ENCODE measurements at regions not wholly inside any gene's neighbourhood (a gene's known extent, or its start where the extent isn't known, plus 50 kb on each side); places are given as distances from the start of the nearest gene placed in this dataset.

DNA sequence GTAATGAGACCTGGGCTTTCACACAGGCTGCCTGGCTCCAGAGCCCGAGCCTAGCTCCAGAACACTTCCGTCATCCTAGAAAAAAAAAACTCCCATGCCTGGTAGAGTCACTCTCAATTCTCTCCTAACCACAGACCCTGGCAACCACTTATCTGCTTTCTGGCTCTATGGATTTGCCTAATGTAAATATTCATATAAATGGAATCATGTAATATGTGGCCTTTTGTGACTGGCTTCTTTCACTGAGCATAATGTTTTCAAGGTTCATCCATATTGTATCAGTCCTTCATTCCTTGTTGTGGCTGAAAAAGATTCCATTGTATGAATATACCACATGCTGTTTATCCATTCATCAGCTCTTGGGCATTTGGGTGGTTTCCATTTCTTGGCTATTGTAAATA is 167.7 kb upstream of the MKLN1 start:
- H3K4me3 Mint-ChIP-seq, result no peak overlapping the region
- no peaks in the 10 kb centered on the region for H3K4me1 Mint-ChIP-seq
- no peaks in the 10 kb centered on the region for H3K36me3 Mint-ChIP-seq
- H3K27ac Mint-ChIP-seq, result no peak overlapping the region
- DNase-seq (ENCODE audit: low spot score in 2 of 2), result no peak
- no peak for ATAC-seq
- no peaks in the 10 kb centered on the region for H3K9me3 Mint-ChIP-seq

DNA sequence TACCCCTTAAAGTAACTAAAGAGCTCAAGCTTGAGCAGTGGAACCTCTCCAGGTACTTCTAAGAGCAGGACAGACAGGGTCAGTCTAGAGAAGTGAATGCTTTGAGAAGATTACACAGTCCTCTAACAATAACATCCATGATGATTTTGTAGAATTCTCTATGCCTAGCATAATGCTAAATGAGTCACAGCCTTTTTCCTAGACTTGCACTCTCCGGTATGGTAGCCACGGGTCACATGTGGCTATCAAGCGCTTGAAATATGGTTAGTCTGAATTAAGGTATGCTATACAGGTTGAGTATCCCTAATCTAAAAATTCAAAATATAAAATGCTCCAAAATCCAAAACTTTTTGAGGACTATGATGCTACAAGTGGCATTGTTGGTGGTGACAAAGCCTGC is 166.6 kb upstream of the MKLN1 start:
- Mint-ChIP-seq H3K4me1 (no peaks in the 10 kb centered on the region), H3K9me3 (no peaks in the 10 kb centered on the region), H3K36me3 (no peaks in the 10 kb centered on the region), H3K4me3 (no peak overlapping the region), H3K27ac (no peak overlapping the region)
- DNase-seq (ENCODE audit: low spot score in 2 of 2), result no peak
- no peak for ATAC-seq

DNA sequence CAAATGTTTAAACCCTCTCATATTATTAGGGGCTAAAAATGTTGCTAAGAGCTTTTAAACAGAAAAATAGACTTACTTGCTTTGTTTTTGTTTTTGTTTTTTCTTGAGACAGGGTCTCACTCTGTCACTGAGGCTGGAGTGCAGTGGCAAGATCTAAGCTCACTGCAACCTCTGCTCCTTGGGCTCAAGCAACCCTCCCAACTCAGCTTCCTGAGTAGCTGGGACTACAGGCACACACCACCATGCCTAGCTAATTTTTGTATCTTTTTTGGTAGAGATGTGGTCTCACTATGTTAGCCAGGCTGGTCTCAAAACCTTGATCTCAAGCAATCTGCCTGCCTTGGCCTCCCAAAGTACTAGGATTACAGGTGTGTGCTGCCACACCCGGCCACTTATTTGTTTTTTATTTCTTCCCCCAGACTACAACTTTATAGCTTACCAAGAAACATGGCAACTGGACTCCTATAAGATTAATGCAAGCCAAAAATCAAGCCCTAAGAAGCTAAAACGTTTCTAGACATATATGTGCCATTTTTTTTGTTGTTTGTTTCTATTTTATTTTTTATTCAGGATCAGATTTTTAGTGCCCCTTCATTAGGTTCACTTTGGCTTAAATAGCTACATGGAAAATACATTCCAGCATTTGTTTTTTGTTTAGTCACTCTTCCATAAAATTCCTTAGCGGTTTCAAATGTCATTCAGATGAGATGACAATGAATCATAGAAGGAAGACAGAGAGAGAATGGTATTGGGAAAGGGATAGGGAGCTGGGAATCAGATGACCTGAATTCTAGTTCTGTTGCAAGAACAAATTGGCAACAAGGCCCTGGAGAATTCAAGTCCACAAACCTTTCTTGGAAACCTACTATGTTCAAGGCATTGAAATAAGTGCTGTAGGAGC is 163.4 kb upstream of the MKLN1 start:
- Mint-ChIP-seq H3K36me3 (no peaks in the 10 kb centered on the region), H3K4me3 (no peak overlapping the region), H3K9me3 (no peaks in the 10 kb centered on the region), H3K4me1 (no peaks in the 10 kb centered on the region), H3K27ac (no peak overlapping the region)
- no peak for DNase-seq (ENCODE audit: low spot score in 2 of 2)
- ATAC-seq, result no peak

DNA sequence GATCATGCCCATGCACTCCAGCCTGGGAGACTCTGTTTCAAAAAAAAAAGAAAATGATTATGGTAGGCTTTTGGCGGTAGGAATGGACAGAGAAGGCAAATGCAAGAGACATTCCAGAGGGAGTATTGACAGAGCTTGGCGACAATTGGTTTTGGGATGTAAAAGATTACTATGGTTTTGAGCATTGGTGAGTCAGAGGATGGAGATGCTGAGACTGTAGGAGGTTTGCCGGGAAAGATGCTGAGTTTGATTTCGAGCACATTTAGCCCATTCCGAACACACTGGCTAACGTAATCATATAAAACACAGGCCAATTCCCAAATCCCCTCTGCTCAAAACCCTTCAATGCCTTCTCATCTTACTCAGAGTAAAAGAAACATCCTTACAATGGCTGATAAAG is 161.6 kb upstream of the MKLN1 start:
- DNase-seq (ENCODE audit: low spot score in 2 of 2) (no peak), ATAC-seq (no peak)
- Mint-ChIP-seq H3K36me3 (no peaks in the 10 kb centered on the region), H3K4me1 (no peaks in the 10 kb centered on the region), H3K9me3 (no peaks in the 10 kb centered on the region), H3K27ac (no peak overlapping the region), H3K4me3 (no peak overlapping the region)

DNA sequence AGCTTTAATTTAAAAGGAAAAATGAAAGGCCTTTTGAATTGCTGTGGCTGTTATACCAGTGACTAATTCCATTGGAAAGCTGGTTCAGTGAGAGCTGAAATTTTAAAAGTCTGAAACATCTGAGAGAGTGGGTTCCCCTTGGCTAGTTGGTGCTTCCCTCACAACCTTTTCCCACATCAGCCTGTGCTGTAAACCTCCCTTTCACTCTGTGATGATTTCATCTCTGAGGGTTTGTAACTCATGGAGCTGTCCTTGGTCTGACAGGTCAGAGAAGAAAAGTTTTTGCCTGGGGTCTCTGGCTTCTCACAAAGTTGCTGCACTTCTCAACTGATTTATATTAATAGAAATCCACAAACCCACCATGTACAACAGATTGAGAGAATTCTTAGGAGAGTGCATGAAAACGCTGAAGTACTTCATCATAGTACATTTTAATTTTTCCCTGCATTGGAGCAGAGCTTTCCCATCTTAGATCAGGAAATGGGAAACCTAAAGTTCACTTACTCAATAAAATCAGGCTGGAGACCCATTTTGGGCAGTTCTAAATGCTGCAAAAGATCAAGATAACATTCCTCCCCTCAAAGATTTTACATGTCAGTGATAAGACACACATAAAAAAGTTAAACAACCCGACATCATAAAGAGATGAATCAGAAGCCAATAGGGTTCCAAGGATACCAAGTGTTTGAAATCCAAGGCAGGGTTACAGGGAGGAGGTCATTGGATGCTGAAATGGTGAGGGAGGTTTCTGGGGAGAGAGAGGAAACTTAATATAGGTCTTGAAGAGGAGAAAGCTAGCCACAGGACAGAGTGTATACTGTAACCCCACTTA is 157.0 kb upstream of the MKLN1 start:
- H3K9me3 Mint-ChIP-seq, result no peaks in the 10 kb centered on the region
- DNase-seq (ENCODE audit: low spot score in 2 of 2), result peak in 1 of 2 donors; percentile 15

DNA sequence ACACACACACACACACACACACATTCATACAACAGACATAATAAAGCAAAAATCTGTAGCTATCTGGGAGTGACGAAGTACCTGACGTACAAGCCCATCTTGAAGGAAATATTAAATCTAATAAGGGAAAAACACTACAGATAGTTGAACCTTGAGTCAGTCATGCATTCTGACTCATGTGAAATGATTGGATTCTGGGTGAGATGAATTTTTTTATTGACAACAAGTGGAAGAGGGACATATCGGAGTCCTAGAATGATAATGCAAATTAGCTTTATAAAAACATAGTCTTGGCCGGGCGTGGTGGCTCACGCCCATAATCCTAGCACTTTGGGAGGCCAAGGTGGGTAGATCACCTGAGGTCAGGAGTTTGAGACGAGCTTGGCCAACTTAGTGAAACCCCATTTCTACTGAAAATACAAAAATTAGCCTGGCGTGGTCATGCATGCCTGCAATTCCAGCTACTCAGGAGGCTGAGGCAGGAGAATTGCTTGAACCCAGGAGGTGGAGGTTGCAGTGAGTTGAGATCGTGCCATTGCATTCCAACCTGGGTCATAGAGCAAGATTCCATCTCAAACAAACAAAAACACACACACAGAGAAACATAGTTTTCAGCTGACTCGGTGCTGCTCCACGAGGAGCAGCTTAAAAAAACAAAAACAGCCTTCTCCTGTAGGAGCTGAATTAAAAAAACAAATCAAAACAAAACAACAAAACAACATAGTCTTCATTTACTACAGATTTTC is 154.4 kb upstream of the MKLN1 start:
- DNase-seq (ENCODE audit: low spot score in 2 of 2), result no peak
- Mint-ChIP-seq H3K27ac (no peak overlapping the region), H3K9me3 (no peaks in the 10 kb centered on the region), H3K36me3 (no peaks in the 10 kb centered on the region), H3K4me3 (no peak overlapping the region), H3K4me1 (no peaks in the 10 kb centered on the region)
- no peak for ATAC-seq

More for the DNA sequence above, 157.0 kb upstream of the MKLN1 start:
- Mint-ChIP-seq H3K27ac (no peak overlapping the region), H3K4me3 (no peak overlapping the region), H3K4me1 (no peaks in the 10 kb centered on the region), H3K36me3 (no peaks in the 10 kb centered on the region)
- ATAC-seq, result no peak

DNA sequence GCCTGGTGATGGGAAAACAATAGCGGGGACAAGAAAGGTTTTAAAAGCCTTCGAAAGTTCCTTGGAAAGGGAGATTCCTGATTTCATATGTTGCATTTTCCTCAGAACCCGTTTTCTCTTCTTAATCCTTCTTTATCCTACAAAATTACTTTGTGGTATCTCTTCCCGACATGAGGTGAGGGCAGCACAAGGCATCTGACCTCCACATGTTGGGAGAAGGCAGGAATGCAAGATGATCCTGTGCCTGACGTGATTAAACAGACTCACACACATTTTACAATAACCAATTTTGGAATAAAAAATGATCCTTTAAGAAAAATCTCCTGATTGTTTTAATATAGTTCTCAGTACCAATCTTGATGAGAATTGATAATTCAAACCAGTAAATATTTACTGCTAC is 153.3 kb upstream of the MKLN1 start:
- H3K27ac Mint-ChIP-seq, result no peak overlapping the region
- no peak for DNase-seq (ENCODE audit: low spot score in 2 of 2)
- no peaks in the 10 kb centered on the region for H3K36me3 Mint-ChIP-seq
- no peak for ATAC-seq
- H3K4me1 Mint-ChIP-seq, result no peaks in the 10 kb centered on the region
- H3K9me3 Mint-ChIP-seq, result no peaks in the 10 kb centered on the region
- H3K4me3 Mint-ChIP-seq, result no peak overlapping the region

DNA sequence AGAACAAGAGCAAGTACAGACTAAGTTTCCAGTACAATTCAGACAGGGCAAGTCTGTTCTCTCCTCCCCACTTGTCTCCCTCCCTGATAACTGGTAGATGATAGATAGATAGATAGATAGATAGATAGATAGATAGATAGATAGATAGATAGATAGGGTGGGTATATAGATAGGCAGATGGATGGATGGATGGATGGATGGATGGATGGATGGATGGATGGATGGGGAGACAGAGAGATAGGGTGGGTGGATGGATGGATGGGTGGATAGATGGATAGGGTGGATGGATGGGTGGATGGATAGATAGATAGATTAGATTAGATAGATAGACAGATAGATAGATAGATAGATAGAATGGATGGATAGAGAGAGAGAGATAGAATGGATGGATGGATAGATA is 152.8 kb upstream of the MKLN1 start:
- ATAC-seq (no peak), DNase-seq (ENCODE audit: low spot score in 2 of 2) (no peak)
- Mint-ChIP-seq H3K4me3 (no peak overlapping the region), H3K27ac (no peak overlapping the region), H3K36me3 (no peaks in the 10 kb centered on the region), H3K4me1 (no peaks in the 10 kb centered on the region), H3K9me3 (no peaks in the 10 kb centered on the region)

DNA sequence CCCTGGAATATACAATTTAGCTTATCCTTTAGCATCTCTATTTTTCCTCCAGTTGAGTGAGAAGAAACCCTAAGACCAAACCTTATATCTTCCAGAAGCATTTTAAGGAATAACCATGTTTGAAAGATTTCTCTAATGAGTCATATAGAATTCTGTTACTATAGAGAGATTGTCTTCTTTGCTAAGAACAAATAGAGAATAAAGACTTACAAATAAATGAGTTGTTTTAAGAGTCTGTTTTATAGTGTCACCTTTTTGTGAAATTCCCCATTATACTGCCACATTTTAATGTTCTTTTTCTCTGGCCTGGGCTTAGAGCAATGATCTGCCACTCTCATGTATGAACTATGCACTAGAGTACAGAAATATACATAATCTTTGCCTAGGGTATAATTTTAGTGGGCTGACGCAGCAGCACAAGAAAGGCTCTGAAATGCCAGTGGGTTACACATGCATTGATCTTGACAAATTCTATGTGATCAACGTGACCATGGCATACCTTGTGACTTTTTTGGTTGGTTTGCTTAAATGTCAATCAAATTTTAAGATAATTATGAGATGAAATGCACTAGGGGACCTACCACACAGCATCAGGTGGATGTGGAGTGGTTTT is 145.1 kb upstream of the MKLN1 start:
- no peaks in the 10 kb centered on the region for H3K36me3 Mint-ChIP-seq
- ATAC-seq, result no peak
- H3K27ac Mint-ChIP-seq, result peak overlapping the region; percentile 77

DNA sequence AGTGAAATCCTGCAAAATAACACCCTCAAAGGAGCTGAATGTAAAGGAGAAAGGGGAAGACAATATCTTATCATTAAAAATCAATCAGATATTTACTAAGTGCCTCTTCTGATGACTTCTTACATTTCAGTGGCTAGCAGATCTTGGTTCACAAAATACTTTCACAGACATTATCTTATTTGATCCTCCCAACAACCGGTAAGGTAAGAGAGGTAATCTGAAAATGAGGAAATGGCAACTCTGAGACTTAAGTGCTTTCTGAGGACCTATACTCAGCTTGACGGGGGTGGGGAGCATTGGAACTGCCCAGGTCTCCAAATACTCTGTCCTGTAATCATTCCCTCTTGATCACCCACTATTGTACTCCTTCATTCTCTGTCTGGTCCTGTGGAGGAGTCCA is 144.6 kb upstream of the MKLN1 start:
- Mint-ChIP-seq H3K27ac (peak overlapping the region; percentile 77), H3K4me3 (no peak overlapping the region), H3K9me3 (no peaks in the 10 kb centered on the region), H3K4me1 (peaks cover 26% of the 10 kb centered on the region), H3K36me3 (no peaks in the 10 kb centered on the region)
- no peak for ATAC-seq
- DNase-seq (ENCODE audit: low spot score in 2 of 2), result no peak

More for the DNA sequence above, 145.1 kb upstream of the MKLN1 start:
- no peak for DNase-seq (ENCODE audit: low spot score in 2 of 2)
- Mint-ChIP-seq H3K4me3 (no peak overlapping the region), H3K9me3 (no peaks in the 10 kb centered on the region), H3K4me1 (peaks cover 23% of the 10 kb centered on the region)

DNA sequence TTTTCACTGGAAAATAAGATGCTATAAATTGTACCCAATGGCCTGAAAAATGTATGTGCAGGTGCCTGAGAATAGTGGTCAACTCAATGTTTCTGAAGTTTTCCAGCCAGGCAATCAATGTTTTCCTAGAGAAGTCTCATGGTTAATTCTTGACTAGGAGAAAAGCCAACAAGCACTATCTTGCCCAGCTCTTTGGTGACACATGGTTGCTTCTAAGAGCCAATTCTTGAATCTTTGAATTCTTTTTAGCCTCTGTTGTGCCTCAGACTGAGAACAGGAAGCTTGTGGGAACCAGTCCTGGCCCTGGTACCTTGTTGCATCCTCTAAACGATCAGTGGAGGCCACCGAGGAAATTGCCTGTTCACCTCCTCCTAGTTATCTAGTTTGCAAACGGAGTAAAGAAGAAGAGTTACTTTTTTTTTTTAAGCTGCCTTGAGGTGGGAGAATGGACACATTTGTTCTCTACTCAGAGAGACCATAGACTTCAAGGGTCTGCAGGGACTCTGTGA is 144.0 kb upstream of the MKLN1 start:
- peaks cover 32% of the 10 kb centered on the region for H3K4me1 Mint-ChIP-seq
- peak overlapping the region; percentile 77 for H3K27ac Mint-ChIP-seq
- DNase-seq (ENCODE audit: low spot score in 2 of 2) (no peak), ATAC-seq (peak; percentile 22)
- no peaks in the 10 kb centered on the region for H3K9me3 Mint-ChIP-seq
- peak overlapping the region; percentile 43 for H3K4me3 Mint-ChIP-seq
- peaks cover 4% of the 10 kb centered on the region for H3K36me3 Mint-ChIP-seq

DNA sequence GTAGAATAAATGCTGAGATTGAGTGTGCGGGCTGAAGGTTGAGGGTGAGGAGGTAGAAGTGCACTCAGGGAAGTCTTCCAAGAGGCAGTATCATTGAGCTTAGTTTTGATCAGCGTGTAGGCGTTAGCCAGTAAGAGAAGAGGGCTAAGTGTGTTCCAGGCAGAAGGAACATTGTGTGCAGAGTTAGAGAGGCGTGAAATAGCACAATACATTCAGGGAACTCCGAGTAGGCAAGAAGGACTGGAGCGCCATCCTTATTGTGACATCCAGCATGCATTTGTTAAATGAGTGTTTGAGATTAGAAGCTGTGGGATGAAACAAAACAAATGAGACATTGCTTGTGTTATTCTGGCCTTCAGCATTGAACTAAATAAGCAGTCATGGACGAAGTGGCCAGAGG is 140.9 kb upstream of the MKLN1 start:
- no peaks in the 10 kb centered on the region for H3K9me3 Mint-ChIP-seq
- no peak overlapping the region for H3K4me3 Mint-ChIP-seq
- peaks cover 61% of the 10 kb centered on the region for H3K4me1 Mint-ChIP-seq
- H3K36me3 Mint-ChIP-seq, result peaks cover 16% of the 10 kb centered on the region
- DNase-seq (ENCODE audit: low spot score in 2 of 2), result no peak
- H3K27ac Mint-ChIP-seq, result no peak overlapping the region
- no peak for ATAC-seq

DNA sequence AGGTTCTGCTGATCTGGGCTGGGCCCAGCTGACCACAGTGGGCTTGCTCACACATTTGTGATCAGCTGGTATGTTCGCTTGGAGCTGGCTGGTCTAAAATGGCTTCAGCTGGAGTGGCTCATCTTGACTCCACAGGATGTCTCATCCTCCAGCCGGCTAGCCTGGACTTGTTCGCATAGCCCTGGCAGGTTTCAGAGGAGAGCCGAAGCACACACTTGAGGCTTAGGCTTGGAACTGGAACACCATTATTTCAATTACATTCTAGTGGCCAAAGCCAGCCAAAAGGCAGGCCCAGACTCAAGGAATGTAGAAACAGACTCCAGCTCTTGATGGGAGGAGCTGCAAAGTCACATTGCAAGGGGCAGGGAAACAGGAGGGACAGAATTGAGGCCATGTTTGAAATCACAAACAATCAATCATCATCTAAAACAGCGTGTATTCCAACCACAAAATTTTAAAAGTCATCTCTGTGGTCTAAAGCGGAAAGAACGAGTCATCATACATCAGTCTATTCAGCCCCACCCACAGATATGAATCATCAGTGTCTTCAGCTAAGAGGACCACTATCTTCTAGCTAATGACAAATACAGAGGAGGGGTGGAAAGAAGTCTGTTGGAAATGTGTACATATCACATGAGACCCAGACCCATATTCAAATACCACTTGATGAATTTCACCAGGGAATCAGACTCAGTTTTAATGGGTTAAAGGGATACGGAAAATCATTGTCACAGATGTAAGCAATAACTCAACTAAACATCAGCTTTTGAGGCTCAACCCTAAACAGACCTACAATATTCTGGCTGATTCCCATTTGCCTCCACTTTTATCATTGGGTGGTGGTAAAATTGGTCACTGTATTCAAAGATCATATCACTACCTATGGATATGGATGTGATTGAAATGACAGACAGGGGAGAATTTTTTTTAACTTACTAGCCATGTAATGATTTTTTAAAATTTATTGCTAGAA is 139.0 kb upstream of the MKLN1 start:
- Mint-ChIP-seq H3K9me3 (no peaks in the 10 kb centered on the region), H3K4me1 (peaks cover 59% of the 10 kb centered on the region), H3K27ac (peak overlapping the region; percentile 98), H3K4me3 (peak overlapping the region; percentile 53), H3K36me3 (peaks cover 16% of the 10 kb centered on the region)
- peak; percentile 91 for ATAC-seq
- DNase-seq (ENCODE audit: low spot score in 2 of 2), result peak; percentile 42 to 83

DNA sequence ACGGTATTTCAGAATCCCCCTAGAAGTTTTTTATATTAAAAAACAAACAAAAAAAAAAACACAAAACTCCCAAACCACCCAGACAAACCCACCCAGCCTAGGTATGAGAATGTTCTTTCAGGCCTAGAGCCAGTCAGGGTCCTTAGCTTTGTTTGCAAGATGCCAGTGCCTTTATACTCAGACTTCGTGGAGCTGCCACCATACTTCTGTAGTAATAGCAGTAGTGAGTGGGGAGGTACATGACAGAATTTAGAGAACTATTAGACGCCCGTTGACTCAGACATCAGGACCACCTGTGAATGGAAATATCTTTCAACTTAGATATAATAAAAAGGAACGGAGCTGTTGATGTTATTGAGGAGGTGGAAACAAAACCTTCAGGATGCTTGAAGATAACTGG is 138.2 kb upstream of the MKLN1 start:
- ATAC-seq, result peak; percentile 66
- H3K27ac Mint-ChIP-seq, result peak overlapping the region; percentile 98
- H3K9me3 Mint-ChIP-seq, result no peaks in the 10 kb centered on the region
- peak in 1 of 2 donors; percentile 55 for DNase-seq (ENCODE audit: low spot score in 2 of 2)
- H3K4me3 Mint-ChIP-seq, result peak overlapping the region; percentile 53
- peaks cover 16% of the 10 kb centered on the region for H3K36me3 Mint-ChIP-seq
- H3K4me1 Mint-ChIP-seq, result peaks cover 51% of the 10 kb centered on the region
